SH-SY5Y (cell line): ENCODE measurements at regions not wholly inside any gene's neighbourhood (a gene's known extent, or its start where the extent isn't known, plus 50 kb on each side); places are given as distances from the start of the nearest gene placed in this dataset.

Experiments used
- GATA2 ChIP-seq: IDR thresholded peaks from 2 replicates; pipeline ENCODE4 v1.6.1; 2011; ENCODE audit warnings: mild to moderate bottlenecking, low read depth, low read length
- GATA3 ChIP-seq: IDR thresholded peaks from 2 replicates; pipeline ENCODE4 v1.6.1; 2011; ENCODE audit warnings: low read depth, mild to moderate bottlenecking, low read length, moderate library complexity

GRCh38 chr1:96157101-96157500, 564.5 kb upstream of the PTBP2 start:
- TF ChIP-seq GATA2 (no peak), GATA3 (no peak)
